Posterior vena cava (tissue), 2 donors: ENCODE measurements at regions not wholly inside any gene's neighbourhood (a gene's known extent, or its start where the extent isn't known, plus 50 kb on each side); places are given as distances from the start of the nearest gene placed in this dataset.
"Not testable (repeated sequence)": the region's sequence is repeated elsewhere in the genome, so short reads cannot be mapped to it uniquely, and the experiment has no call there.

Experiments used
- DNase-seq: peaks from one replicate; pipeline ENCODE4 v3.0.0-alpha.2; 2020; ENCODE audit warnings: low spot score
- intact Hi-C, 2 donors: fragments of 100-400 bp; cut with DNase I; formaldehyde crosslinking; loops; one replicate each; pipeline versions ENCODE4 v1.14.1 to v1.14.2; 2022 to 2023
- donor health status: DM: yes; HTN: yes; CAD: no.
- donor health status: DM: yes; HTN: yes; CAD: no.

- intact Hi-C loops = no loop called here
- DNase-seq = no peak
Measured at GRCh38 chr3:106343811-106344210, 475.0 kb upstream of the CBLB start.

- DNase-seq = no peak
- intact Hi-C loops = no loop called here
Measured at GRCh38 chr3:106345353-106346027, 476.7 kb upstream of the CBLB start.

GRCh38 chr3:106347350-106347749, 478.5 kb upstream of the CBLB start:
- intact Hi-C loops = no loop called here
- DNase-seq = no peak

- DNase-seq = no peak
- intact Hi-C loops = no loop called here
Measured at GRCh38 chr3:106348139-106348690, 479.4 kb upstream of the CBLB start.

GRCh38 chr3:106349191-106349881, 480.5 kb upstream of the CBLB start:
- no peak for DNase-seq
- intact Hi-C loops = no loop called here

DNA sequence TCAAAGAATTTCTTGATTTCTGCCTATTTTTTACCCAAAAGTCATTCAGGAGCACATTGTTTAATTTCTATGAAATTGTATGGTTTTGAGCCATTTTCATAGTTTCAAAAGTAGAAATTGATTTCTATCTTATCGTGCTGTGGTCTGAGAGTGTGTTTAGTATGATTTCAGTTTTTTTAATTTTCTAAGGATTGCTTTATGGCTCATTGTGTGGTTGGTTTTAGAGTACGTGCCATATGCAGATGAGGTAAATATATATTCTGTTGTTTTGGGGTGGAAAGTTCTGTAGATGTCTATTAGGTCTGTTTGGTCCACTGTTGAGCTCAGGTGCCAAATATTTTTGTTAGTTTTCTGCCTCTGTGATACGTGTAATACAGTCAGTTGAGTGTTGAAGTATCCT, 487.1 kb upstream of the CBLB start:
- DNase-seq = no peak
- intact Hi-C loops = loop anchor here in 1 of 2 donors (10.0 kb wide), 1 partner anchor 991 kb away; the partner anchor contains the start of gene ALCAM

- intact Hi-C loops = loop anchor here in 1 of 2 donors (10.0 kb wide), 1 partner anchor 995 kb away; the partner anchor contains the start of gene ALCAM
- no peak for DNase-seq
Measured at GRCh38 chr3:106359692-106360091, 490.9 kb upstream of the CBLB start.

DNA sequence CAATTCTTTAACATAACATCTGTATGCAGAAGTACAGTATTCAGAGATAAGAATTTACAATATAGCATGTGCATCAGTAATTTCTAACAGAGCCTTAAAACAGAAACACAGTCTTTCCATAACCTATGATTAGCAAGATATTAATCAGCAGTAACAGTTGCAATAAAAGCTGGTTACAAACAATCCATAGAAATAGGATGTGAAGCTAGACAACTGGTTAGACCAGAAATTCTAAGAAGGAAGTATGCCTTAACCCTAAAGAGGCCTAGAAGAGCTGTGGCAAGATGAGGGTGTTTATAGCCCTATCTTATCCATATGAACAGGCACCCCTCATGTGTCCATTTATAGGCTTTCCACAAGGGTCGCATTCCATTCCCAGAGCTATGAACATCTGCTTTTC, 492.1 kb upstream of the CBLB start:
- intact Hi-C loops, DNase-seq: not testable (repeated sequence)

GRCh38 chr3:106364477-106364876, 495.7 kb upstream of the CBLB start:
- no peak for DNase-seq
- intact Hi-C loops = no loop called here

DNA sequence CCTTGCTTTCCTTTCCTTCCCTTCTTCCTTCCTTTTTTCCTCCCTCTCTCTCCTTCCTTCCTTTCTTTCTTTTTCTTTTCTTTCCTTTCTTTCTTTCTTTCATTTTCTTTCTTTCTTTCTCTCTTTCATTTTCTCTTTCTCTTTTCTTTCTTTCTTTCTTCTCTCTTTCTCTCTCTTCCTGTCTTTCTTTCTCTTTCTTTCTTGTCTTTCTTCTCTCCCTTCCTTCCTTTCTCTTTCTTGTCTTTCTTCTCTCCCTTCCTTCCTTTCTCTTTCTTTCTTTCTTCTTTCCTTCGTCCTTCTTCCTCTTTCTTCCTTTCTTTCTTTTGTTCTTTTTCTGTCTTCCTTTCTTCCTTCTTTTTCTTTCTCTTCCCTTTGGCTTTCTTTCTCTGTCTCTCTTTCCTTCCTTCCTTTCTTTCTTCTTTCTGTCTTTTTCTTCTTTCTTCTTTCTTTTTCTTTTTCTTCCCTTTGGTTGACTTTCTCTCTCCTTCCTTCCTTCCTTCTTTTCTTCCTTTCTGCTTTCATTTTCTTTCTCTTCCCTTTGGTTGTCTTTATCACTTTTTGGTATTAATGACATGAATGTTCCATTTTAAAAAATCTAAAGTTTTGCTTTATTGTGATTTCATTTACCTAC, 496.4 kb upstream of the CBLB start:
- intact Hi-C loops = no loop called here
- DNase-seq = no peak

GRCh38 chr3:106366352-106366751, 497.5 kb upstream of the CBLB start:
- intact Hi-C loops = no loop called here
- no peak for DNase-seq

- intact Hi-C loops = no loop called here
- no peak for DNase-seq
Measured at GRCh38 chr3:106367496-106367895, 498.7 kb upstream of the CBLB start.

DNA sequence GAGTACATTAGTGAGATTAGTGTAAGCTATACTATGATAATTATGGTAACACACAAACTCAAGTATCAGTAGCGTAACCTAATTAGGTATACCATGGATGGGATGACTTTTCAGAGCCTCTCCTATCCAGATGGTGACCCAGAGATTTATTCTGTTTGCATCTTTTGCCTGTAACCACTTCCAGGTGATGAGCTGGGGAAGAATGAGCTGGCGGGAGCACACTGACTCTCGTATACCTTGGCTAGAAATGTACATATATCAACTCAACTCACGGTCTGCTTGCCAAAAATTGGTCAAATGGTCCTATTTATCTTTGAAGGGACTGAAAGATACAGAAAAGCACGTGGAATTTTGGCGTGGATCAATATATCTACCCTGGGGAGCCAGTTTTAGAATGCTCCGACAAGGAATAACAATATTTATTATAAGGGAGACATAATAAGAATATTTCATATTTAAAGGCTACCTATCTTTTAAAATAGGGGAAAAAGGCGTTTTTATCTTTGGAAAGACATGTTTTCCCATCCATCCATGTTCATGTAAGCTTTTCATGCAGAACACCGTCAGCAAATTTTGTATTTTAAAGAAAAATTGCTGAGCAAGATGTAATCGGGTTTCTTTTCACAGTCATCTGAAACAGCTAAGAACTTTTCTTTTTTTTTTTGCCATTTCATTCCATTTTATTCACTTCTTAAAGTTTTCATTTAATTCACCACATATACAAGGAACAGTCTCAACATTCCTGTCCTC, 502.6 kb upstream of the CBLB start:
- no peak for DNase-seq
- intact Hi-C loops = no loop called here

GRCh38 chr3:106371971-106372805, 503.4 kb upstream of the CBLB start:
- intact Hi-C loops = no loop called here
- DNase-seq = no peak

GRCh38 chr3:106372806-106373190, 504.0 kb upstream of the CBLB start:
- intact Hi-C loops = no loop called here

GRCh38 chr3:106376016-106376570, 507.3 kb upstream of the CBLB start:
- intact Hi-C loops = no loop called here
- DNase-seq = no peak

More at GRCh38 chr3:106372806-106373190, 504.0 kb upstream of the CBLB start:
- no peak for DNase-seq

DNA sequence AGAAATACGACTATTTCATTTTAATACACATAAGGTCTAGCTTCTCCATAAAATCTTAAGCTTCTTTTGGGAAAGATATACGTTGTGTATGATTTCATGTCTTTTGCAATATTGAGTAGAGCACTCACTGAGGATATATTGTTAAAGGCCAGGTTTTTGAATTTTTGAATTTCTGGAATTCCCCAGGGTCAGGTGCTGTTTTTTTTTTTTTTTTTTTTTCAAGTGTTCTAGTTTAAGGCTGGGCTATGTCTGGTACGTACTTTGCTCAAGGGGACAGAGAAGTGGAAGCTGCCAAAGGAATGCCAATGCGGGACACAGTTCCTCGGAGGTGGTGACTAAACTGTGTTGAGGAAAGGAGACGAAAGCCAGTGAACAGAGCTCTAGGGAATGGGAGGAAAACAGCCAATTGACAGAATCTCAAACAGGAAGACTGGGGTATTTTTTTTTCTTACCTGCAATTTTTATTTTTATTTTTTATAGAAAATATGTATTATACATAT, 510.5 kb upstream of the CBLB start:
- intact Hi-C loops = no loop called here
- no peak for DNase-seq

DNA sequence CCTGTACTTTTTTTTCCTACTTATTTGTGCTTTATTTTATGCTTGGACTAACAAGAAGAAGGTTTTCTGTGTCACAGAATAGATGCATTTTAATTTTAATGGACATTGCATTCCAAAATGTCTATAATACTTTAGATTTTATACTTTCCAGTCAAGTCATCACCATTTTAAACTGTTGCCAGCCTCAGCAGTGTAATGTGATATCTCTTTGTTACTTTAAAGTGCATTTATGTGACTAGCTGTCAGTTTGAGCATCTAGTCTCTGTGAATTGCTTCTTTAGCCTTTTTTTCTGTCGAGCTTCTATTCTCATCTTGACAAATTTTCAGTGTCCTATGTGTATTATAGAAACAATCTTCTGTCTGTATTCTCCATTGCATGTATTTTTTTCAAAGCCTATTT, 511.4 kb upstream of the CBLB start:
- intact Hi-C loops = no loop called here
- DNase-seq = no peak
